ENCODE measurements at regions not wholly inside any gene's neighbourhood (a gene's known extent, or its start where the extent isn't known, plus 50 kb on each side); places are given as distances from the start of the nearest gene placed in this dataset.

DNA sequence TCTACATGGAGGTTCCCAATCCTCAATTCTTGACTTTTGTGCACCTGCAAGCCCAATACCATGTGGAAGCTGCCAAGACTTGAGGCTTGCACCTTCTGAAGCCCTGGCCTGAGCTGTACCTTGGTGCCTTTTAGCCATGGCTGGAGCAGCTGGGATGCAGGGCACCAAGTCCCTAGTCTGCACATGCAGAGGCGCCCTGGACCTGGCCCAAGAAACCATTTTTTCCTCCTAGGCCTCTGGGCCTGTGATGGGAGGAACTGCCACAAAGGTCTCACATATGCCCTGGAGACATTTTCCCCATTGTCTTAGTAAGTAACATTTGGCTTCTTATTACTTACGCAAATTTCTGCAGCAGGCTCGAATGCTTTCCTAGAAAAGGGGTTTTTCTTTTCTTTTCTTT is 431.9 kb upstream of the ANO5 start:
- no peak overlapping the region for H3K4me3 ChIP-seq
- H3K27me3 ChIP-seq, result no peaks in the 10 kb centered on the region
- H3K27ac ChIP-seq, result no peak overlapping the region
- intact Hi-C loops (cut with DNase I), result no loop called here
- no peaks in the 10 kb centered on the region for H3K4me1 ChIP-seq
- 83 to 88% methylated on average over 3 of the region's 3 CpGs for WGBS, 2 donors
- no peak for DNase-seq
- TF ChIP-seq POLR2AphosphoS5 (IDR thresholded peaks at IDR 0.05) (no peak), EP300 (IDR thresholded peaks at IDR 0.05) (no peak), POLR2A (IDR thresholded peaks at IDR 0.05) (no peak)
- TF ChIP-seq, protein P1, sequence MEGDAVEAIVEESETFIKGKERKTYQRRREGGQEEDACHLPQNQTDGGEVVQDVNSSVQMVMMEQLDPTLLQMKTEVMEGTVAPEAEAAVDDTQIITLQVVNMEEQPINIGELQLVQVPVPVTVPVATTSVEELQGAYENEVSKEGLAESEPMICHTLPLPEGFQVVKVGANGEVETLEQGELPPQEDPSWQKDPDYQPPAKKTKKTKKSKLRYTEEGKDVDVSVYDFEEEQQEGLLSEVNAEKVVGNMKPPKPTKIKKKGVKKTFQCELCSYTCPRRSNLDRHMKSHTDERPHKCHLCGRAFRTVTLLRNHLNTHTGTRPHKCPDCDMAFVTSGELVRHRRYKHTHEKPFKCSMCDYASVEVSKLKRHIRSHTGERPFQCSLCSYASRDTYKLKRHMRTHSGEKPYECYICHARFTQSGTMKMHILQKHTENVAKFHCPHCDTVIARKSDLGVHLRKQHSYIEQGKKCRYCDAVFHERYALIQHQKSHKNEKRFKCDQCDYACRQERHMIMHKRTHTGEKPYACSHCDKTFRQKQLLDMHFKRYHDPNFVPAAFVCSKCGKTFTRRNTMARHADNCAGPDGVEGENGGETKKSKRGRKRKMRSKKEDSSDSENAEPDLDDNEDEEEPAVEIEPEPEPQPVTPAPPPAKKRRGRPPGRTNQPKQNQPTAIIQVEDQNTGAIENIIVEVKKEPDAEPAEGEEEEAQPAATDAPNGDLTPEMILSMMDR (IDR thresholded peaks at IDR 0.05), result no peak
- H3K36me3 ChIP-seq, result no peaks in the 10 kb centered on the region
- H3K9me3 ChIP-seq, result peaks cover 0 to 5% (median 0%) of the 10 kb centered on the region in 4 donors

GRCh38 chr11:21768388-21768787 is 424.5 kb upstream of the ANO5 start:
- Histone ChIP-seq H3K27me3 (no peaks in the 10 kb centered on the region), H3K4me3 (no peak overlapping the region), H3K27ac (no peak overlapping the region), H3K9me3 (peaks cover 0 to 3% (median 0%) of the 10 kb centered on the region in 4 donors), H3K36me3 (no peaks in the 10 kb centered on the region), H3K4me1 (no peaks in the 10 kb centered on the region)
- WGBS, 2 donors, result 74 to 81% methylated on average over 3 of the region's 3 CpGs
- intact Hi-C loops (cut with DNase I), result no loop called here
- TF ChIP-seq, protein P1 (IDR thresholded peaks at IDR 0.05), result no peak
- no peak for TF ChIP-seq EP300 (IDR thresholded peaks at IDR 0.05)
- TF ChIP-seq POLR2AphosphoS5 (IDR thresholded peaks at IDR 0.05), result no peak
- TF ChIP-seq POLR2A (IDR thresholded peaks at IDR 0.05), result no peak
- DNase-seq, result no peak

GRCh38 chr11:21769188-21769587 is 423.7 kb upstream of the ANO5 start:
- DNase-seq, result no peak
- WGBS, 2 donors, result 58 to 70% methylated on average over 3 of the region's 3 CpGs
- Histone ChIP-seq H3K36me3 (no peaks in the 10 kb centered on the region), H3K4me3 (no peak overlapping the region), H3K4me1 (no peaks in the 10 kb centered on the region), H3K9me3 (peaks cover 0 to 3% (median 0%) of the 10 kb centered on the region in 4 donors), H3K27ac (no peak overlapping the region), H3K27me3 (no peaks in the 10 kb centered on the region)
- intact Hi-C loops (cut with DNase I), result no loop called here
- TF ChIP-seq POLR2A (IDR thresholded peaks at IDR 0.05), result no peak
- no peak for TF ChIP-seq POLR2AphosphoS5 (IDR thresholded peaks at IDR 0.05)
- TF ChIP-seq EP300 (IDR thresholded peaks at IDR 0.05), result no peak
- TF ChIP-seq, protein P1 (IDR thresholded peaks at IDR 0.05), result no peak

- WGBS, 2 donors, result 18 to 46% methylated on average over 1 of the region's 1 CpG
Measured at GRCh38 chr11:21771097-21771496, 421.8 kb upstream of the ANO5 start.

More at GRCh38 chr11:21771097-21771496, 421.8 kb upstream of the ANO5 start:
- Histone ChIP-seq H3K36me3 (no peaks in the 10 kb centered on the region), H3K4me1 (no peaks in the 10 kb centered on the region), H3K9me3 (peaks cover 0 to 3% (median 0%) of the 10 kb centered on the region in 4 donors), H3K4me3 (no peak overlapping the region), H3K27me3 (no peaks in the 10 kb centered on the region), H3K27ac (no peak overlapping the region)
- TF ChIP-seq, protein P1 (IDR thresholded peaks at IDR 0.05), result no peak
- TF ChIP-seq POLR2A (IDR thresholded peaks at IDR 0.05) (no peak), POLR2AphosphoS5 (IDR thresholded peaks at IDR 0.05) (no peak), EP300 (IDR thresholded peaks at IDR 0.05) (no peak)
- DNase-seq, result no peak
- intact Hi-C loops (cut with DNase I), result no loop called here

All from sigmoid colon (tissue), 6 donors.